ENCODE measurements at regions not wholly inside any gene's neighbourhood (a gene's known extent, or its start where the extent isn't known, plus 50 kb on each side); places are given as distances from the start of the nearest gene placed in this dataset.

GRCh38 chr10:107424628-107425027 lies 260.1 kb upstream of the SORCS1 start:
- no peak for TF ChIP-seq MAX (IDR thresholded peaks at IDR 0.05)
- TF ChIP-seq REST (IDR thresholded peaks at IDR 0.05; ENCODE audit: low read depth), result no peak
- TF ChIP-seq EP300 (IDR thresholded peaks at IDR 0.05; ENCODE audit: borderline replicate concordance), result no peak
- no peak for TF ChIP-seq CREB1 (IDR thresholded peaks at IDR 0.05; ENCODE audit: low read depth)
- no peak for TF ChIP-seq ZBTB7A (IDR thresholded peaks at IDR 0.05; ENCODE audit: low read depth)
- no peak for TF ChIP-seq RAD21 (IDR thresholded peaks at IDR 0.05; ENCODE audit: low read depth)
- TF ChIP-seq TEAD4 (IDR thresholded peaks at IDR 0.05), result no peak
- TF ChIP-seq TAF1 (IDR thresholded peaks at IDR 0.05; ENCODE audit: low read depth), result no peak
- TF ChIP-seq EGR1 (IDR thresholded peaks at IDR 0.05), result no peak
- no peak for TF ChIP-seq CEBPB (IDR thresholded peaks at IDR 0.05)

Data from Ishikawa (cell line).